ENCODE measurements at regions not wholly inside any gene's neighbourhood (a gene's known extent, or its start where the extent isn't known, plus 50 kb on each side); places are given as distances from the start of the nearest gene placed in this dataset.
"Not testable (repeated sequence)": the region's sequence is repeated elsewhere in the genome, so short reads cannot be mapped to it uniquely, and the experiment has no call there.

DNA sequence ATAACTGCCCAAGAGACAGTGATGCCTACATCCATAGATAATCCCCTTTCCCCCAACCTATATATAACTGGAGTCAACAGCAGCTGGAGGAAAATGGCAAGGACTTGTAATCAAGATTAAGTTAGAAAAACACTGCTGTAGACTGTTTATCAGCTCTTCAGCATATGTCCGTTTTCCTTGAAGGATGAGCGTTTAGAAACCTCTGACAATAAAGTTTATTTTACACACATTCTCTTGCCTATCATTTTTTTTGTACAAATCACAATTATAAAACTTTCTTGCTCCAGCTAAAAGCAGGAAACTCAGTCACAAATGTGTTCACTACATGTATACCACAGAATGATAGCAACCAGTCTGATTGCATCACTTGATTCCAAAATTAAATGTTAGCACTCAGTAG lies 50.8 kb downstream of the PPIAL4G start:
- peak; percentile 68 for DNase-seq

GRCh38 chr1:148429856-148430255 lies 53.2 kb downstream of the PPIAL4G start:
- DNase-seq, result not testable (repeated sequence)

DNA sequence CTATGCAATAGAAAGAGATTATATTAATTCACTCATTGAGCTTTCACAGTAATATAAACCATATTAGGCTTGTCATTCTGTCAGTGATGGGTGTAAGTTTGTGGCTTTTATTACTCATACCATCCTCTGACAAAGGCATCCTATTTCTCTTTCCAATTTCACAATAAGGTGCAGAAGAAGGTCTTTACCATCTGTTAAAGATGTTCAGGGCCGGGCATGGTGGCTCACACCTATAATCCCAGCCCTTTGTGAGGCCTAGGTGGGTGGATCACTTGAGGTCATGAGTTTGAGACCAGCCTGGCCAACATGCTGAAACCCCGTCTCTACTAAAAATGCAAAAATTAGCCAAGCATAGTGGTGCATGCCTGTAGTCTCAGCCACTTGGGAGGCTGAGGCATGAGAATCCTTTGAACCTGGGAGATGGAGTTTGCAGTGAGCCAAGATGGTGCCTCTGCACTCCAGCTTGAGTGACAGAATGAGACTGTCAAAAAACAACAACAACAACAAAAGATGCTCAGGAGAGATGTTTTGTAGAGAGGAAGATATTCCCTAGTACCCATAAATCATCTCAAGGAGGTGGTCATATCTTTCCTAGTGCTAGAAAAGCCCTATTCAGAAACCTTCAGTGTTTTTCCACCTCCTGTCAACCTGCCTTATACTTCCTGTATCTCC lies 56.0 kb downstream of the PPIAL4G start:
- peak; percentile 8 for DNase-seq

DNA sequence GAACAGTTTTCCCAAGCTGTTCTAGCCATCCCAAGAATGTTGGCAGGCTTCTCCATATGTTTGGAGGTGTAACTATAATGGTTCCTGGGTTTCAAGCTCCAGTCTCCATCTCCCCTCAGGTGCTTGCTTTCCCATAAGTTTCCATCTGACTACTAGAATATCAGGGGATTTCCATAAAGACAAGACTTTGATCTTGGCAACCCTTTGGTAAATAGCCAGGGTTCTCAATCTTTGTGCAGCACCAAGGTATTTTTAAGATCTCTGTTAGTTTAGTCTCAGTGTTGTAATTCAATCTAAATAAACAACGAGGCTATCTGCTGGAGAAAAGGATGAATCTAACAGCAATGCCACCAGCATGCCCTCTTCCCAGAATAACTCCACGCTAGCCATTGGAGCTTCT lies 56.7 kb downstream of the PPIAL4G start:
- not testable (repeated sequence) for DNase-seq

GRCh38 chr1:148424143-148425003 lies 58.7 kb downstream of the PPIAL4G start:
- peak; percentile 39 for DNase-seq

GRCh38 chr1:148422921-148423320 lies 60.2 kb downstream of the PPIAL4G start:
- not testable (repeated sequence) for DNase-seq

DNA sequence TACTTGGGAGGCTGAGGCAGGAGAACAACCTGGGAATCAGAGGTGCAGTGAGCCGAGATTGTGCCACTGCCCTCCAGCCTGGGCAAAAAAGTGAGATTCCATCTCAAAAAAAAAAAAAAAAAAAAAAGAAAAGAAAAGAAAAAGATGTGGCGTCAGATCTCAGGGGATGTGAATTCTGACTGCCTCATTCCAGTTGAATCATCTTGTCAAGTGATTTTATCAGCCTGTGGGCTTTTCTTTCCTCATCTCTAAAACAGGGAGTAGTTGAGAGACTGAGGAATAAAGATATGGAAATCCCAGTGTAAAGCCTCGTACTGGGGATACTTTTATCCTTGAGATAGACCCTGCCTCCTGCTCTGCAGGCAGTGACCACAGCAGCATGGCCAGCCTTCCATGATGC lies 65.9 kb downstream of the PPIAL4G start:
- DNase-seq, result not testable (repeated sequence)

GRCh38 chr1:148413385-148413784 lies 69.7 kb downstream of the PPIAL4G start:
- not testable (repeated sequence) for DNase-seq

DNA sequence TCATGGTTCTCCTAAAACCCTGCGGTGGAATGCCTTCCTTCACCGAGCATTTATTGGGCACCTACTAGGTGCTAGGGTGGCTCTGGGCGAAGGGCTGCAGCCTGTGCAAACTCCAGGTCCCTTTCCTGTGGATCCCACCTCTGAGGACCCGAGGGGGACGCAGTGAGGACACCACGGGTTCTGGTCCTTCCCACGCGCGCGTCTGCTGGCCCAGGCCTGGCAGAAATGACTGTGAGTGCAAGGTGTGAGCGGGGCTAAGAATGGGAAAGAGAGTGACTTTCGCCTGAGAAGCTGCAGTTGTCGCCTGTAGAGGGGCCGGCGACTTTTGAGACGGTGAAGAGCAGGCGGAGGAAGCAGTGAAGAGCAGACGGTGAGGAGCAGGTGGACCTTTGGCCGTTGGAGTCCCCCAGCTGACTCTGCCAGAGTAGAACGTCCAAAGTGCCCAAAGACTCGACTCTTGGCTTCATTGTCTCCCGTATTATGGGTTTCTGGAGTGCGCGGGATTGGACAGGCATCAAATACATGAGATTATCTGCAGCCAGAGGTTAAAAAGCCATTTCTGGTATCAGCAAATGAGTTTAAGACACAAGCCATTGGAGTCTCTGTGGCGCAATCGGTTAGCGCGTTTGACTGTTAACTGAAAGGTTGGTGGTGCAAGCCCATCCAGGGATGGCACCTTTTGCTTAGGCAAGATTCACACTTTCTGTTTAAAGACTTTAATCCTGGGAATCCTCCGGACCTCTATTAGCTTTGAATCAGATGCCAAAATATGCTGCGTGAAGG lies 78.1 kb downstream of the PPIAL4G start:
- peak; percentile 25 for DNase-seq

DNA sequence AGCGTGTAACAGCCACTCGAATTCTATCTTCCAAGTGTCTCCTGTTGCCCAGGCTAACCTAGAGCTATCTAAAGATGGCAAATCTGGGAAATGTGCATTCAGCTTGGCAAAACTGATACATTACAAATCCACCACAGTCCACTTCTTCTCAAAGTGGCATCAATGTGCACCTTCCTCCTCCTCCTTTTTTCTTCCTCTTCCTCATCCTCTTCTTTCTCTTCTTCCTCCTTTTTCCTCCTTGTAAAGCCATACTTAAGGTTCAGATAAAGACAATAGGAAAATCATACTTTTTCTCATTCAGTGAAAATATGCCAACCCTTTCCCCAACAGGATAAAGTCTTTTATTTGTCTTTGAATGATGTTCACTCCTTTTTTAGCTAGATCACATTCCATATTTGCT lies 79.2 kb downstream of the PPIAL4G start:
- not testable (repeated sequence) for DNase-seq

DNA sequence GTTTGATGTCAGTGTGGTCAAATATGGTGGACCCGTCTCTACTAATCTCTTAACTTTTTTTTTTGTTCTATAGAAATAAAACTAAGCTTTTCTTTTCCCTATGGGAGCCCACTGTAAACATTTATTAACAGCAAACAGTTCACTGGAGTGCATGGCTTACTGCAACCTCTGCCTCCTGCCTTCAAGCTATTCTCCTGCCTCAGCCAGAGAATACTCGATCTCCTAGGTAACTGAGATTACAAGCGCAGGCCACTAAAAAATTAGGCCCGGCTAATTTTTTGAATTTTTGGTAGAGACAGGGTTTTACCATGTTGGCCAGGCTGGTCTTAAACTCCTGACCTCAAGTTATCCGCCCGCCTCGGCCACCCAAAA lies 80.0 kb downstream of the PPIAL4G start:
- not testable (repeated sequence) for DNase-seq

DNA sequence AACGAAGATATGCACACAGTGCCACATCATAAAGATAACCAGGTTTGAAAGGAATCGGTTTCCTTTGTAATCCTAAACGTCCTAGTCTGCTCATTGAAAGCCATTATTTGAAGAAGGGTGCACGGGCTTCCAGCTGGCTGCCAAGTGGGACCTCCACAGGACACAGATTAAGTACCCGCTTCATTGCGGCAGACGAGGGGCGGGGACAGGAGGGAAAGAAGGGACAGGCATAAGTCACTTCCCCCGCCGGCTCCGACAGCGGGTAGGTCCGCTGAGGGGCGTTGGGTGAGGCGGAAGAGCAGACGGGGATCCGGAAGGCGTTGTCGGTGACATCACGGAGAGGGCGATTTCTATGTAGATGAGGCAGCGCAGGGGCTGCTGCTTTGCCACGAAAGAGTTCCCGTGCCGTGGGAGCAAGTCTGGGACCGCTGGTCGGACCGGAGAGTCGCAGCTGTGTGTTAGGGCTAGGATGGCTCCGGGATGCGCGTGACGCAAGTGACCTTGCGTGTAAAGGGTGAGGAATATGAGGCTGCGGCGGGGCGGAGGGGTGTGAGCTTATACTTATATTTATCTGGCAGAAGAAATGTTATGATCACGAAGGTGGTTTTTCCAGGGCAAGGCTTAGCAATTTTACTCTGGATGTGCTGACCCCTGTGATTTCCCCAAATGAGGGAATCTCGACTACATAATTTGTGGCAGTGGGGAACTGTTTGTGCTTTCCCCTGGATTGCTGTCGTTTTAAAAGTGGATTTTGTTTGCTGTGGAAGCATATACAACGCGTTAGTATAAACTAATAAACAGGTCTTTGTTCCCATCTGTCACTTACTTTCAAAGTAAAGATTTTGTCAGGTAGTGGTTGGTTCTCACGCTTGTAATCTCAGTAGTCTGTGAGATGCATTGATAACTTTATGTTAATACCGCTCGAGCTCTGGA lies 80.7 kb downstream of the PPIAL4G start:
- peak; percentile 89 for DNase-seq

- DNase-seq, result peak; percentile 12
Measured at GRCh38 chr1:148397516-148397915, 85.6 kb downstream of the PPIAL4G start.

- not testable (repeated sequence) for DNase-seq
Measured at GRCh38 chr1:148392505-148392904, 90.6 kb downstream of the PPIAL4G start.

DNA sequence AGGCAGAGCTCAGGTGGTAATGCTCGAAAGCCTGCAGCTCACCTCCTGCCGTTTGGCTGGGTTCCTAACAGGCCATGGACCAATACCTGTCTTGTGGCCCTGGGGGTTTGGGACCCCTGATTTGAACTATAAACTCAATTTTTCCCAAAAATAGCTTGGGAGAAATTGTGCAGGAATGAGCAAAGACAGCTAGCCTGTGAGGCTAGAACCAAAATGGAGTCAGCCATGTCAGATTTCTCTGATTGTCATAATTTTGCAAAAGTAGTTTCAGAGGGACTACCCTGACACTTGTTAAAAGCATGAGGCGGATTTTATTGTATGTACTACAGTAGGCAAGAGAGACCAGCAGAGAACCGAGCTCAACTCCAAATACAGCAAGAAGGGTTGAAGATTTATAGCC lies 91.8 kb downstream of the PPIAL4G start:
- not testable (repeated sequence) for DNase-seq

DNA sequence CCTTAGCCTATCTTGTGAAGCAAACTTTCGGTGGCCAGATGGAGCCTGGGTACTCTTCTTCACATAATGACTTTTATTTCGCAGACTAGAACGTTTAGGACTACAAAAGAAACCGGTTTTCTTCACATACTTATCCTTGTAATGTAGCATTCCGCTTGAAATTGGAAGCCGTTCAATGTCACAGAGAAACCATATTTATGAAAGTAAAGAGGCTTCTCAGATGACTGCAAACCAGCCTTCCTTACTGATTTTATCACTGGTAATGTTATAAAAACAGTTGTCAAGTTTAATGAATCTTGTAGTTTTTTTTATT lies 94.1 kb downstream of the PPIAL4G start:
- no peak for DNase-seq

DNA sequence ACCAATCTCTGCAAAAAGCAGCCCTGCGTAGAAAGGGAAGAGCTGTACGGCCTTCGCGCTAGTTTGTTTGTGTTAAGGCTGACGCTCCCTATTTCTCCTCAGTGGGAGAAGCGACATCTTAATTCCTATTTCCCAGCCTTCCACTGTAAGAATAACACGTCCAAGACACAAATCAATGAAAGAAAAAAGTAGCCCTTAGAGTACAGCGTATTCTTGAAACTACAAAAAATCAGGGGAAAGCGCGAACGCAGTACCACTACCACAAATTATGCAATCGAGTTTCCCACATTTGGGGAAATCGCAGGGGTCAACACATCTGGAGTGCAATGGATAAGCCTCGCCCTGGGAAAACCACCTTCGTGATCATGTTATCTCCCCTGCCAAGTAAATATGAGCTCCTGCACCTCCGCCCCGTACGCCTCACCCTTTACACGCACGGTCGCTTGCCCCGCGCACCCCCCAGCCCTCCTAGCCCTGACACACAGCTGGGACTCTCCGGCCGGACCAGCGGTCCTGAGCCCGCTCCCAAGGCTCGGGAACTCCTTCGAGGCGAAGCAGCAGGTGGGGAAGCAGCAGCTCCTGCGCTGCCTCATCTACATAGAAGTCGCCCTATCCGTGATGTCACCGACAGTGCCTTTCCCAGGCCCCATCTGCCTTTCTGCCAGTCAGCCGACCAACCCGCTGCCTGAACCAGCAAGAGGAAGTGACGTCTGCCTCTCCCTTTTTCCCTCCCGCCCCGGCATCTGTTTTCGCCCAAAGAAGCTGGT lies 94.7 kb downstream of the PPIAL4G start:
- peak; percentile 95 for DNase-seq

- not testable (repeated sequence) for DNase-seq
Measured at GRCh38 chr1:148387949-148388259, 95.2 kb downstream of the PPIAL4G start.

DNA sequence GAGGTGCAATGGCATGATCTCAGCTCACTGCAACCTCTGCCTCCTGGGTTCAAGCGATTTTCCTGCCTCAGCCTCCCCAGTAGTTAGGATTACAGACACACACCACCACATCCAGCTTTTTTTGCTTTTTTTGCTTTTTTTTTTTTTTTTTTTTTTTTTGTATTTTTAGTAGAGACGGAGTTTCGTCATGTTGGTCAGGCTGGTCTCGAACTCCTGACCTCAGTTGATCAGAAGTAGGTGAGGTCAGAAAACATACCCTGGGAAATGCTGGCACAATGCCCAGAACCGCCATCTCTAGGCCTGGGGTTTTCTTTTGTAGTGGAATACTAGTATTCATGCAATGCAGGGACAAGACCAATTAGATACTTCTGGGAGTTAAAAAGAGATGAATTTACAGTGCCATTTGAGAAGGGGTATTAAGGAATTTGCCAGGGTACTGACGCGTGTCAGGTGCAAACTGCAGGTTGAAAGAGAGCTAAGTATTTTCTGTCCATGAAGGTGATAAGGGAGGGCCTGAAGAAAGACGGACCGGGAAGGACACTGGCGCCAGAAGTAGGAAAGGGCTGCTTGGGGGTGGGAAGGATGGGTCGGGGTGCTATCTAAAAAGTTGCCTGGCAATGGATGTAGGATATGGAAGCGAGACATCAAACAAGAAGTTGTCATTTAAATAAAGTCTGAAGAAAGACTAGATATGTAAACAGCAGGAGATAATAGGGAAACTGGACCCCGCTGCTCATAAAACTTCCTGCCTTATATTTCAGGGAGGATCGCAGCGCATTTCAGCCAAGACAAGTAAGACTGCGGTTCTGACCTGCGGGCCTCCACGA lies 95.8 kb downstream of the PPIAL4G start:
- peak; percentile 26 for DNase-seq

DNA sequence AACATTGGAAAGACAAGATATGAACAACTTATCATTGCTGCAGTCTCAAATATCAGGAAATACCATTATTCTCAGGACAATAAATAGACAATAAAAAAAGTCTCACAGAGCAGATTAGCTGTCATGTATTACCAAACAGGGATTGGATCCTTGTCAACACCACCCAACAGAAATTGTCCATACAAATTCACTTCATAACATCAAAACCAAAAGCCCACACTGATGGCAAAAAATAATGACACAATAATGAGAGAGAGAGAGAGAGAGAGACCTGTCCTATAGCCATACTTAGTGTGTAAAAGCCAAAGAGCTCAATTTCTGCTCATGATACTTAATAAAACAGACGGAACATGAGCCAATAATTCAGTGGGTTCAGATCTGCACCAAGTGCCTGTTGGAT lies 96.5 kb downstream of the PPIAL4G start:
- no peak for DNase-seq

DNA sequence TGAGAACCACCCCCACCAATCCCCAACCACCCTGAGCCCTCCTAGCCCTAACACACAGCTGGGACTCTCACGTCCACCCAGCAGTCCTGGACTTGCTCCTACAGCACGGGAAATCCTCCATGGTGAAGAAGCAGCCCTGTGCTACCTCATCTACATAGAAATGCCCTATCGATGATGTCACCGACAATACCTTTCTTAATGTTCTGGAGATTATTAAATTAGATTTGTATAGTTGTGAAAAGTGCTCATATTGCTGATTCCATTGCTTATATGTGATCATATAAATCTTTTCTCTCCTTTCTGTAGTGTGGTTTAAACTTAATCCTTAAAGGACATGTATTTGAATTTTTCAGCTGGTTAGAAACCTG lies 97.1 kb downstream of the PPIAL4G start:
- DNase-seq, result not testable (repeated sequence)

Measured in MV-4-11 (cell line).